Fibroblast of pulmonary artery (primary cell): ENCODE measurements at regions not wholly inside any gene's neighbourhood (a gene's known extent, or its start where the extent isn't known, plus 50 kb on each side); places are given as distances from the start of the nearest gene placed in this dataset.

Experiments
- DNase-seq: peaks from one replicate; pipeline ENCODE4 v3.0.0-alpha.2; 2010; ENCODE audit warnings: low read depth
- H3K4me3 ChIP-seq: replicated peaks from 2 replicates; pipeline ENCODE4 v1.5.1; 2011; ENCODE audit warnings: low read depth, mild to moderate bottlenecking, control low read depth, low read length, moderate library complexity
- TF ChIP-seq, protein P1 (sequence below): IDR thresholded peaks from 2 replicates; pipeline ENCODE4 v1.5.1; 2011; ENCODE audit warnings: mild to moderate bottlenecking, control low read depth, low read length, inconsistent platforms; ENCODE audit errors: missing control alignments

DNA sequence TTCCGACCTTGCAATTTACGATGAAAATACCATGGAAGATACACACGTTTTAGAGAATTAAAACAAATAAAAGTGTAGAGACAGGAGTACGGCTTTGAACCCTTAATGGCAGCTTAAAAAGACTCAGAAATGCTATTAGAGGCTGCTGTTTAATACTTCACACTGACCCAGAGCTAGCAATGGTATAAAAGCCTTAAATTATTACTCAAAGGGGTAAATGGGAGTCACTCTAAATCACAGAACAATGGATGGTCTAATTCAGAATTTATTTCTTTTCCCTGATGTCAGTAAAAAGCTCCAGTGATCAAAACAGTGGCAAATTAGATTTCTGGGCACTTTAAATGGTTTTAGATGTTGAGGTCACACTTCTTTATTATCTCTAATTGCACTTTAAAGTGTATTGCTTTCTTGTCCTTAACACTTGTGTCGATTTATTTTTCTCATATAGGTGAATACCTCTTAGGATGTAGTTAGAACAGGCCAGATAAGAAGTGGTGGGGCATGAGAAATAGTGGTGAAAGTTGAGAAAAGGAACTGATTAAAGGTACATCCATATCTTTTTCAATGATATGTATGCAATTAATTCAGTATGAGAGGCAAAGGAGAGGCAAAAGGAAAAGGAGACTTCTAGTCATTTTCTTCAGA is 252.4 kb upstream of the ANKRD50 start:
- H3K4me3 ChIP-seq: no peak overlapping the region
- no peak for DNase-seq
- TF ChIP-seq, protein P1, sequence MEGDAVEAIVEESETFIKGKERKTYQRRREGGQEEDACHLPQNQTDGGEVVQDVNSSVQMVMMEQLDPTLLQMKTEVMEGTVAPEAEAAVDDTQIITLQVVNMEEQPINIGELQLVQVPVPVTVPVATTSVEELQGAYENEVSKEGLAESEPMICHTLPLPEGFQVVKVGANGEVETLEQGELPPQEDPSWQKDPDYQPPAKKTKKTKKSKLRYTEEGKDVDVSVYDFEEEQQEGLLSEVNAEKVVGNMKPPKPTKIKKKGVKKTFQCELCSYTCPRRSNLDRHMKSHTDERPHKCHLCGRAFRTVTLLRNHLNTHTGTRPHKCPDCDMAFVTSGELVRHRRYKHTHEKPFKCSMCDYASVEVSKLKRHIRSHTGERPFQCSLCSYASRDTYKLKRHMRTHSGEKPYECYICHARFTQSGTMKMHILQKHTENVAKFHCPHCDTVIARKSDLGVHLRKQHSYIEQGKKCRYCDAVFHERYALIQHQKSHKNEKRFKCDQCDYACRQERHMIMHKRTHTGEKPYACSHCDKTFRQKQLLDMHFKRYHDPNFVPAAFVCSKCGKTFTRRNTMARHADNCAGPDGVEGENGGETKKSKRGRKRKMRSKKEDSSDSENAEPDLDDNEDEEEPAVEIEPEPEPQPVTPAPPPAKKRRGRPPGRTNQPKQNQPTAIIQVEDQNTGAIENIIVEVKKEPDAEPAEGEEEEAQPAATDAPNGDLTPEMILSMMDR: no peak

DNA sequence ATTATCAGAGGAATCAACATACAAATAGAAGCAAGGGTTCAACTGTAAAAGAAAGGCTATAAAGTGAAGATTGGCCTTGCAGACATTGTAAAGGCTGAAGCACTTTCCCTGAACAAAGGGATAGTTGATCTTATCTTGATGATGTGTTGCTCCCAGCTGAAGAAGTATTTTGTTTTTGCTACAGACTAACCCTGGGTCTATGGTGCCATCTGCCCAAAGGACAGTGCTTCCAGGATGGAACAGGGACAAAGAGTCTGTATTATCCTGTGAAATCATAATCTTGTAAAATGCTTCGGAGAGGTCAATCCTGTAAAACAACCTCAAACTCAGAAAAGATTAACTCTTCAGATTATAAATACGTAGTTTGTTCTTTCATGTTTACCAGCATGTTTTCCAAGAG is 251.7 kb upstream of the ANKRD50 start:
- TF ChIP-seq, protein P1: no peak
- H3K4me3 ChIP-seq: no peak overlapping the region
- no peak for DNase-seq

DNA sequence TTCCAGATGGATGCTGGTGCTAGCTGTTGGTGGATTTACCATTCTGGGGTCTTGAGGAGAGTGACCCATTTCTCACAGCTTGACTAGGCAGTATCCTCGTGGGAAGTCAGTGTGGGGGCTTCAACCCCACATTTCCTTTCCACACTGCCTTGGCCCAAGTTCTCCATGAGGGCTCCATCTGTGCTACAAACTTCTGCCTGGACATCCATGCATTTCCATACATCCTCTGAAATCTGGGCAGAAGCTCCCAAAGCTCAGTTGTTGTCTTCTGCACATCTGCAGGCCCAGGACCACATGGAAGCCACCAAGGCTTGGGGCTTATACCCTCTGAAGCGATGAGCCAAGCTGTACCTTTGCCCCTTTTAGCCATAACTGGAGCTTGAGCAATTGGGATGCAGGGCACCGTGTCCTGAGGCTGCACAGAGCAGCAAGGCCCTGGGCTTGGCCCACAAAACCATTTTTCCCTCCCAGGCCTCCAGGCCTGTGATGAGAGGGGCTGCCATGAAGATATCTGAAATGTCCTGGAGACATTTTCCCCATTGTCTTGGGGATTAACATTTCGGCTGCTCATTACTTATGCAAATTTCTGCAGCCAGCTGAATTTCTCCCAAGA is 248.7 kb upstream of the ANKRD50 start:
- H3K4me3 ChIP-seq: no peak overlapping the region
- TF ChIP-seq, protein P1: no peak
- no peak for DNase-seq

DNA sequence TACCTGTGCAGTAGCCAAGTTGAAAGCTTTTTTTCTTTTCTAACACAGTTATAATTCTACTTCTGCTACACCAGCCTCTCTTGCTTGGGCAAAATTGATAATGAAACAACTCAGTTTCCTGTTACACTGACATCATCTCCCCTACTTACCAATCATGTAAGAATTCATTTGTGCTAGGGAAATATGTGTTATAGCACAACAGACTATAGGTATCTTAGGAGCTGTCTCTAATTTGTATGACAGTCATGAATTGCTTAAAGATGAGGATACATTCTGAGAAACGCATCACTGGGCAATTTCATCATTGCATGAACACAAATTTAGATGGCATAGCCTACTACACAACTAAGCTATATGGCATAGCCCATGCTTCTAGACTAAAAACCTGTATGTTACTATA is 246.3 kb upstream of the ANKRD50 start:
- peak; percentile 69 for DNase-seq
- TF ChIP-seq, protein P1: no peak

DNA sequence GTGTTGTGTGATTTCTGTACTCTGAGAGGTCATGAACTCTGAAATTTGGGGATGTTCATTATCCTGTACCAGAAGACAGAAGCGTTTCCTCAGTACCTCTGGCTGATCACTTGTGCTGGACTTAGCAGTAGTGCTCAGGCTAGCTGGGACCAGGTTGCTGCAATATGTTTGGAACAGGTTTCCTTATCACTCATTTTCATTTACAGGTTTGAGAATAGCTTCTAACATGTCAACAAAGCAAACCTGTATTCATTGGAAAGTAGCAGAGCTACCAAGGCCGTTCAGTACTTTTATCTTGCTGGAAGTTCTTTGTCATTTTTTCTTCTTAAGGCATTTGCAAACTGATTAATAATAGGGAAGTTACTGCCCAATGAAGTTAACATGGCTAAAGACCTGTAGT is 242.9 kb upstream of the ANKRD50 start:
- no peak overlapping the region for H3K4me3 ChIP-seq
- TF ChIP-seq, protein P1: no peak
- DNase-seq: no peak

More for the DNA sequence above, 246.3 kb upstream of the ANKRD50 start:
- no peak overlapping the region for H3K4me3 ChIP-seq

DNA sequence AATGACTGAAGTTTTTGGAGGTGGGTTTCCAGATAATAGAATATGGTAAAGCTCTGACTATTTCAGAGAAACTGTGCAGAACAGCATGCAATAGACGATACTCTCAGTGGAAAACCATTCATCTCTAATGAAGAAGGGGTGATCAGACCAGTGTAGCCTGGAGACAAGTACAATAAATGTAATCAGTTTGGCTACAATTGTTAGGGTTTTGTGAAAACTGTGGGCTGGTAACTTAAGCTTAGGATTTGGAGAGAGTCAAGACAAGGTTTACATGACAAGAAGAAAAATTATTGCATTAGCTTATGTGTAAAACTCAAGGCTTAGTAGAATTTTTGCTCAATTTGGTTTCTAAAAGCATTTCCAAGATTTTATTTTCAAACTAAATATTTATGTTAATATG is 241.5 kb upstream of the ANKRD50 start:
- TF ChIP-seq, protein P1: no peak
- DNase-seq: no peak
- no peak overlapping the region for H3K4me3 ChIP-seq

DNA sequence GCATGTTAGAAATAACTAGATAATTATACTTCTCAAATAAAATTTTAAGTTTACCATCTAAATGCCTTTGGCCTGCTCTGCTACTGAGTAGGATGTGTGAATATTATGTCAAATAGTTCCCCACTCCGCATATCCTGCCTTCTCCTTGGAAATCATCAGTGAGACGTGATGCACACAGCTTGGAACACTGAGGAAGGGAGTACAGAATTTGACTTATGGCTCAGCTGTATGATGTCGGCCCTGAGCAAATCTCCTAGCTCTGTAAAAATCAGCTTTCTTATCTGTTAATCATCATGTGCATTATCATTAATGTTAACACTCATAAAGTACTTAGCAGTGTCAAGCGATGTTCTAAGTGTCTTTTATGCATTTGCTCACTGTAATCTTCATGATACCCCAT is 241.0 kb upstream of the ANKRD50 start:
- no peak for DNase-seq
- TF ChIP-seq, protein P1: no peak
- no peak overlapping the region for H3K4me3 ChIP-seq
